ENCODE measurements at regions not wholly inside any gene's neighbourhood (a gene's known extent, or its start where the extent isn't known, plus 50 kb on each side); places are given as distances from the start of the nearest gene placed in this dataset.

DNA sequence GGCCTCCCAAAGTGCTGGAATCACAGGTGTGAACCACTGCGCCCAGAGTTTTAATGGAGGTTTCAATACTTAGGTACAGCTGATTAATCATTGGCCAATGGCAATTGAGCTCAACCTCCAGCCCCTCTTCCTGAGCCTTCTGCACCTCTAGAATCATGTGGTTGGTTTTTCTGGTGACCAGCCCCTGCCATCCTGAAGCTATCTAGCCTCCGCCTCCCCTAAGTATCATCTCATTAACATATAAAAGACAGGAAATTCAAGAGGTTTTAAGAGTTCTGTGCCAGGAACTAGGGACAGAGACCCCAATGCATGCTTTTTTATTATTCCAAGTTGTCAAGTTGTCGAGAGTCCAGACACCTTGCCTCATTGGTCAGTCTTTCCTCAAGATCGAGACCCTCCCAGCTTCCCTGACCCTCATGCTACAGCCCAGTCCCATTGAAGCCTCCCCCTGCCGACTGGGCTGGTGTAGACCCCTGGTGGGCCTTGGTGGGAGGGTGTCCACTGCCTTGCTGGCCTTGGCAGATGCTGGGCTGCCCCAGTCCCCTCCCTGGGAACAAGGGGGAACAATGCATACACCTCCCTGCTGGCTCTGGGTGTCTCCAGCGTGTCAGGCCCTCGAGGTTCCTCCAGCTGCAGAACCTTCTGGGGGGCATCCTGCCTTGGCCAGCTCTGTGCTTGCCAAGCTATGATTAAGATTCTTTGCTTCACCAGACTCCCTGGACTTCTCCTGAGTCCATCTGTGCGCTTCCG is 148.0 kb downstream of the CTTN start:
- FAIRE-seq (no peak), ATAC-seq (no peak), DNase-seq (ENCODE audit: low spot score) (no peak)
- in situ Hi-C loops (cut with HindIII; ENCODE audit: extremely low pct_ligation_motif_present, low pct_unique_long_range_greater_than_20kb) (no loop called here), intact Hi-C loops (cut with micrococcal nuclease; ENCODE audit: unreplicated experiment) (no loop called here)
- Histone ChIP-seq H4K20me1 (ENCODE audit: insufficient read depth, low read length) (peaks cover 3% of the 10 kb centered on the region; the same call in 1 of the 2 replicates), H3K27ac (ENCODE audit: extremely low read length, insufficient read depth, low read length) (no peak overlapping the region), H3K4me1 (ENCODE audit: insufficient read depth, low read length) (no peaks in the 10 kb centered on the region), H3K36me3 (replicated peaks in 1 of 2; ENCODE audit: control insufficient read depth in 1 of 2, insufficient read depth in 2 of 2, low read length in 2 of 2) (no peaks in the 10 kb centered on the region; a peak in 1 of 5 replicates), H3K27me3 (ENCODE audit: control insufficient read depth in 1 of 2, insufficient read depth in 2 of 2, low read length in 2 of 2) (no peaks in the 10 kb centered on the region), H2AFZ (ENCODE audit: low read length) (no peak overlapping the region), H3K4me2 (ENCODE audit: low read depth, low read length) (no peak overlapping the region), H3K79me2 (ENCODE audit: insufficient read depth, low read length) (no peaks in the 10 kb centered on the region), H3K9ac (ENCODE audit: insufficient read depth, low read depth, low read length) (no peak overlapping the region), H3K4me3 (replicated peaks in 1 of 3; ENCODE audit: insufficient read depth in 1 of 3, low read depth in 2 of 3, low read length in 3 of 3) (no peak overlapping the region), H3K9me3 (ENCODE audit: low read length) (no peaks in the 10 kb centered on the region)
- BruUV-seq (replicated peaks), result no TSS peak
- WGBS (ENCODE audit: low lambda C conversion rate), result over 99% methylated on average over 7 of the region's 9 CpGs
- CTCF ChIA-PET (ENCODE audit: low intra/inter-chr PET ratio, low total read pairs), result no interaction called here
- POLR2A ChIA-PET, result no interaction called here
- TF ChIP-seq HNRNPL (IDR thresholded peaks at IDR 0.05; ENCODE audit: low read depth, low read length) (no peak), PLSCR1 (CRISPR knock-in tag; IDR thresholded peaks at IDR 0.05; ENCODE audit: borderline replicate concordance) (no peak), TARDBP (CRISPR knock-in tag; IDR thresholded peaks at IDR 0.05) (no peak), SP1 (IDR thresholded peaks at IDR 0.05) (no peak), SP1 (CRISPR knock-in tag; IDR thresholded peaks at IDR 0.05) (no peak), PHF20 (CRISPR knock-in tag; IDR thresholded peaks at IDR 0.05) (no peak), ZFX (CRISPR knock-in tag; IDR thresholded peaks at IDR 0.05; ENCODE audit: low read depth) (no peak), ZNF354B (CRISPR knock-in tag; IDR thresholded peaks at IDR 0.05) (no peak), SP2 (CRISPR knock-in tag; IDR thresholded peaks at IDR 0.05) (no peak), ZNF205 (CRISPR knock-in tag; IDR thresholded peaks at IDR 0.05) (no peak), RBAK (CRISPR knock-in tag; IDR thresholded peaks at IDR 0.05) (no peak)
- TF ChIP-seq, protein P1, sequence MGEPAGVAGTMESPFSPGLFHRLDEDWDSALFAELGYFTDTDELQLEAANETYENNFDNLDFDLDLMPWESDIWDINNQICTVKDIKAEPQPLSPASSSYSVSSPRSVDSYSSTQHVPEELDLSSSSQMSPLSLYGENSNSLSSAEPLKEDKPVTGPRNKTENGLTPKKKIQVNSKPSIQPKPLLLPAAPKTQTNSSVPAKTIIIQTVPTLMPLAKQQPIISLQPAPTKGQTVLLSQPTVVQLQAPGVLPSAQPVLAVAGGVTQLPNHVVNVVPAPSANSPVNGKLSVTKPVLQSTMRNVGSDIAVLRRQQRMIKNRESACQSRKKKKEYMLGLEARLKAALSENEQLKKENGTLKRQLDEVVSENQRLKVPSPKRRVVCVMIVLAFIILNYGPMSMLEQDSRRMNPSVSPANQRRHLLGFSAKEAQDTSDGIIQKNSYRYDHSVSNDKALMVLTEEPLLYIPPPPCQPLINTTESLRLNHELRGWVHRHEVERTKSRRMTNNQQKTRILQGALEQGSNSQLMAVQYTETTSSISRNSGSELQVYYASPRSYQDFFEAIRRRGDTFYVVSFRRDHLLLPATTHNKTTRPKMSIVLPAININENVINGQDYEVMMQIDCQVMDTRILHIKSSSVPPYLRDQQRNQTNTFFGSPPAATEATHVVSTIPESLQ (CRISPR knock-in tag; conservative IDR thresholded peaks at IDR 0.05), result no peak
- TF ChIP-seq, protein P2, sequence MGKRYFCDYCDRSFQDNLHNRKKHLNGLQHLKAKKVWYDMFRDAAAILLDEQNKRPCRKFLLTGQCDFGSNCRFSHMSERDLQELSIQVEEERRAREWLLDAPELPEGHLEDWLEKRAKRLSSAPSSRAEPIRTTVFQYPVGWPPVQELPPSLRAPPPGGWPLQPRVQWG (CRISPR knock-in tag; IDR thresholded peaks at IDR 0.05; ENCODE audit: borderline replicate concordance, low read depth), result no peak
